HUES6 (cell line): ENCODE measurements at regions not wholly inside any gene's neighbourhood (a gene's known extent, or its start where the extent isn't known, plus 50 kb on each side); places are given as distances from the start of the nearest gene placed in this dataset.

Source experiments
- H3K27ac ChIP-seq: 2 replicates; pipeline ENCODE4 v1.7.0; 2013; ENCODE audit warnings: low read depth, mild to moderate bottlenecking, low read length, inconsistent platforms
- H3K27me3 ChIP-seq: 2 replicates; pipeline ENCODE4 v1.6.1; 2013; ENCODE audit warnings: low read length; ENCODE audit not compliant: control insufficient read depth, insufficient read depth
- H3K36me3 ChIP-seq: 2 replicates; pipeline ENCODE4 v1.6.1; 2013; ENCODE audit warnings: low read length; ENCODE audit not compliant: control insufficient read depth, insufficient read depth
- H3K4me1 ChIP-seq: 2 replicates; pipeline ENCODE4 v1.6.1; 2013; ENCODE audit warnings: low read length; ENCODE audit not compliant: control insufficient read depth, insufficient read depth
- H3K4me3 ChIP-seq: 2 replicates; pipeline ENCODE4 v1.5.1; 2013; ENCODE audit warnings: low read depth, low read length
- H3K9ac ChIP-seq: one replicate; pipeline ENCODE4 v1.6.1; 2013; ENCODE audit warnings: mild to moderate bottlenecking, low read length
- H3K9me3 ChIP-seq: 2 replicates; pipeline ENCODE4 v1.6.1; 2013; ENCODE audit warnings: low read depth, low read length; ENCODE audit not compliant: control insufficient read depth, insufficient read depth

DNA sequence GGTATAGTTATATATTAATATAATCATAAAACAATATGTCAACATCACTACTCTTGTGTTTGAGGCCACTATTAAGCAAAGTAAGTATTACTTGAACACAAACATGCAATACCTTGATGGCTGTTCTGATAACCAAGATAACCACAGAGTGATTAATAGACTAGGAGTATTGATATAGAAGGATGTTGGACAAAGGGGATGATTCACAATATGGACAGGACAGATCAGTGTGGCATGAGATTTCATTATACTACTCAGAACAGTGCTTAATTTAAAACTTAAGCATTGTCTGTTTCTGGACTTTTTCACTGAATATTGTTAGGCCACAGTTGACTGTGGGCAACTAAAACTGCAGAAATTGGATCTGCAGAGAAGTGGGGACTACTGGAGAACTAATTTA, 384.2 kb downstream of the SLITRK1 start:
- Histone ChIP-seq H3K27ac (no peak overlapping the region), H3K27me3 (no peaks in the 10 kb centered on the region), H3K4me3 (no peak overlapping the region), H3K9me3 (no peaks in the 10 kb centered on the region), H3K36me3 (no peaks in the 10 kb centered on the region), H3K9ac (no peak overlapping the region), H3K4me1 (no peaks in the 10 kb centered on the region)

- no peak overlapping the region for H3K4me3 ChIP-seq
These were observed 385.8 kb downstream of the SLITRK1 start for GRCh38 chr13:83496501-83496900.

DNA sequence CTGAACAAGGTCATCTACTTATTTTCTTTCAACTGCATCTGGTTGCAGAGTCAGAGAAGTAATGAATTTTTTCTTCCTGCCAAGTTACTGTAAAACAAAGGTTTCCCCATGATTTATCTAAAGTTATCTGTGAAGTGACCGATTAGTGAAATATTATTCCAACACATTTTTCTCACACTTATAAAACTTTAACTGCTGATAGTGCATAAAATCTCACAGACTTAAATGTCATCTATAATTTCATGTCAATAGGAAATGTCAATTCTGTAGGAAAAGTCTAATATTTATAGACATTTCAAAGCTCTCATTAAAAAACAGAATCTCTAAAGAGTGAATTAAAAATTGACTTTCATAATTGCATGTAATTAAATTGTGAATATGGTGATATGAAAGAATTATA, 397.2 kb downstream of the SLITRK1 start:
- H3K9me3 ChIP-seq, result no peaks in the 10 kb centered on the region
- H3K27me3 ChIP-seq, result no peaks in the 10 kb centered on the region
- no peak overlapping the region for H3K27ac ChIP-seq
- no peak overlapping the region for H3K4me3 ChIP-seq
- no peaks in the 10 kb centered on the region for H3K36me3 ChIP-seq
- H3K4me1 ChIP-seq, result no peaks in the 10 kb centered on the region
- no peak overlapping the region for H3K9ac ChIP-seq

More at GRCh38 chr13:83496501-83496900, 385.8 kb downstream of the SLITRK1 start:
- Histone ChIP-seq H3K9me3 (no peaks in the 10 kb centered on the region), H3K9ac (no peak overlapping the region), H3K36me3 (no peaks in the 10 kb centered on the region), H3K27me3 (no peaks in the 10 kb centered on the region), H3K27ac (no peak overlapping the region), H3K4me1 (no peaks in the 10 kb centered on the region)

GRCh38 chr13:83471011-83471410, 411.3 kb downstream of the SLITRK1 start:
- no peaks in the 10 kb centered on the region for H3K27me3 ChIP-seq
- H3K27ac ChIP-seq, result no peak overlapping the region
- no peaks in the 10 kb centered on the region for H3K36me3 ChIP-seq
- no peak overlapping the region for H3K9ac ChIP-seq
- no peaks in the 10 kb centered on the region for H3K4me1 ChIP-seq
- no peak overlapping the region for H3K4me3 ChIP-seq
- no peaks in the 10 kb centered on the region for H3K9me3 ChIP-seq

DNA sequence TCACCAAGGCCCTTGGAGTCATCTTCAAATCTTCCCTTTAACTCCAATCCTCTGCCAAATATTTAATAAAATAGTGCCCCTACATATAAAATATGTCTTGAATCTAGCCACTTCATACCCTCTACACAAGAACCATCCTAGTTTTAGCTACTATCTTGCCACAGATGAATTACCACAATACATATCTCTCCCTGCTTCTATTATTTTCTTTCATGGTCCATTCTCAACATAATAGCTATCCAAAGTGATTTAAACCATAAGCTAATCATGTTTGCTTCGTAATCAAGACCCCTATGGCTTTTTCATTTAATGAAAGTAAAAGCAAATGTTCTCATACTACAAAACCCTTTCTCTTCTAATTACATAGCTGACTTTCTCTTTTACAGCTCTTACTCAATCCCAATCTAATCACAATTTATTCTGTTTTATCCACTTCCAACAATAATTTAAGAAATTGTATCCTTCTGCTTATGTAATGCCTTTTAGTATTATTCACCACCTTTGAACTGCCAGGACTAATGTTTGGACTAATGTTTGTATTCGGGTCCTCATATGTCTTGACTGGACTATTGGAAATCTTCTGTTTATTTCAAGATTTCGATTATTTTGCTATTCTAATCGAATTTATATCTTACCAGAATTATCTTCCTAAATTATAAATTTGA, 412.0 kb downstream of the SLITRK1 start:
- H3K9ac ChIP-seq, result no peak overlapping the region
- H3K4me1 ChIP-seq, result no peaks in the 10 kb centered on the region
- H3K4me3 ChIP-seq, result no peak overlapping the region
- H3K27me3 ChIP-seq, result no peaks in the 10 kb centered on the region
- H3K9me3 ChIP-seq, result no peaks in the 10 kb centered on the region
- no peaks in the 10 kb centered on the region for H3K36me3 ChIP-seq
- H3K27ac ChIP-seq, result no peak overlapping the region

DNA sequence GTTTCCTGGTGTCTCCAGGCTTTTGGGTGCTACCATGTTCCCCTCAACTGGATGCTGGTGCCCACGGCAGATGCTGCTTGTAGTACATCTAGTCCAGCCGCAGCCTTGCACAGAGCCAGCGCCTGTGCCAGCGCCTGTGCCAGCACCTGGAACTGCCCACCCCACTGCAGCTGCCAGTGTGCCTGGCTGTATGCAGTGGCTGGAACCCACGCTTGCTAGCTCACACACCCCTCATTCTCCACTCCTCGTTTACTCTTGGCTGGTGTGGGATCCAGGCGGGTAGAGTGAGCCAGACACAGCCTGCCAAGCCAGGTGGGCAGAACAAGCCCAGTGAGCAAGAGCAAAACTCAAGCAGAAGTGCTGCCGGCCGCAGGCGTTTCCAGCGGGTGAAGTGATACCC, 428.6 kb downstream of the SLITRK1 start:
- no peak overlapping the region for H3K27ac ChIP-seq
- H3K4me3 ChIP-seq, result no peak overlapping the region
- no peaks in the 10 kb centered on the region for H3K4me1 ChIP-seq
- H3K27me3 ChIP-seq, result no peaks in the 10 kb centered on the region
- H3K36me3 ChIP-seq, result no peaks in the 10 kb centered on the region
- 0 out of 2 replicates have a peak, but pooled peaks cover 4% of the 10 kb centered on the region for H3K9me3 ChIP-seq
- no peak overlapping the region for H3K9ac ChIP-seq

GRCh38 chr13:83453300-83453699, 429.0 kb downstream of the SLITRK1 start:
- H3K36me3 ChIP-seq, result no peaks in the 10 kb centered on the region
- no peak overlapping the region for H3K27ac ChIP-seq
- H3K4me1 ChIP-seq, result no peaks in the 10 kb centered on the region
- H3K4me3 ChIP-seq, result no peak overlapping the region
- H3K9ac ChIP-seq, result no peak overlapping the region
- 0 out of 2 replicates have a peak, but pooled peaks cover 4% of the 10 kb centered on the region for H3K9me3 ChIP-seq
- H3K27me3 ChIP-seq, result no peaks in the 10 kb centered on the region

- Histone ChIP-seq H3K4me1 (no peaks in the 10 kb centered on the region), H3K4me3 (no peak overlapping the region), H3K9me3 (0 out of 2 replicates have a peak, but pooled peaks cover 4% of the 10 kb centered on the region)
These were observed 429.9 kb downstream of the SLITRK1 start for GRCh38 chr13:83452292-83452950.

GRCh38 chr13:83450591-83450990, 431.7 kb downstream of the SLITRK1 start:
- H3K9me3 ChIP-seq, result 0 out of 2 replicates have a peak, but pooled peaks cover 4% of the 10 kb centered on the region
- no peaks in the 10 kb centered on the region for H3K36me3 ChIP-seq
- no peak overlapping the region for H3K27ac ChIP-seq
- no peak overlapping the region for H3K4me3 ChIP-seq
- no peak overlapping the region for H3K9ac ChIP-seq
- no peaks in the 10 kb centered on the region for H3K4me1 ChIP-seq
- no peaks in the 10 kb centered on the region for H3K27me3 ChIP-seq

More at GRCh38 chr13:83452292-83452950, 429.9 kb downstream of the SLITRK1 start:
- Histone ChIP-seq H3K27ac (no peak overlapping the region), H3K27me3 (no peaks in the 10 kb centered on the region), H3K36me3 (no peaks in the 10 kb centered on the region), H3K9ac (no peak overlapping the region)

- H3K36me3 ChIP-seq, result no peaks in the 10 kb centered on the region
- H3K4me1 ChIP-seq, result no peaks in the 10 kb centered on the region
- 0 out of 2 replicates have a peak, but pooled peaks cover 4% of the 10 kb centered on the region for H3K9me3 ChIP-seq
- no peak overlapping the region for H3K27ac ChIP-seq
- H3K4me3 ChIP-seq, result no peak overlapping the region
- no peaks in the 10 kb centered on the region for H3K27me3 ChIP-seq
- no peak overlapping the region for H3K9ac ChIP-seq
These were observed 432.4 kb downstream of the SLITRK1 start for GRCh38 chr13:83449668-83450395.

DNA sequence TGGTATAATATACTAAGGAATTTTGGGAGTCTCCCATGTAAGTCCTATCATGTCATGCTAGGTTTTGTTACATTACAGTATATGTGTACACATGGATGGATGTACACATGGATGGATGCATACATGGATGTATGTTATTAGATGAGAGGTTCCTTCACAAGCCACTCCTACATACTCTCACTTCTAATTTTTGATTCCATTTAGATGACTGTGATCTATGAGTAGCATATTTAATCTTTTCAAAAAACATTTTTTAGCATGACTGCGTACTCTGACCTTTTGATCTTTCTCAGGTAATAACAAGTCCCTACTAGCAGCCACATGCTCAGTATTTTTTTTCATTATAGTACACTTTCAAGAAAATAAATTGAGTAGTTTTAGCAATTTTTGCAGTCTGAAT, 441.8 kb downstream of the SLITRK1 start:
- Histone ChIP-seq H3K9ac (no peak overlapping the region), H3K4me3 (no peak overlapping the region), H3K4me1 (no peaks in the 10 kb centered on the region), H3K36me3 (no peaks in the 10 kb centered on the region), H3K27me3 (no peaks in the 10 kb centered on the region), H3K9me3 (no peaks in the 10 kb centered on the region), H3K27ac (no peak overlapping the region)
